ENCODE measurements at regions not wholly inside any gene's neighbourhood (a gene's known extent, or its start where the extent isn't known, plus 50 kb on each side); places are given as distances from the start of the nearest gene placed in this dataset.
"Not testable (repeated sequence)": the region's sequence is repeated elsewhere in the genome, so short reads cannot be mapped to it uniquely, and the experiment has no call there.

- intact Hi-C loops (cut with micrococcal nuclease) = no loop called here
- DNase-seq = no peak
- ATAC-seq = peak; percentile 8
Observed at GRCh38 chr6:56816370-56816769, 138.5 kb upstream of the BEND6 start.

GRCh38 chr6:56815436-56815835, 139.5 kb upstream of the BEND6 start:
- ATAC-seq (peak; percentile 46), DNase-seq (no peak)
- intact Hi-C loops (cut with micrococcal nuclease) = no loop called here

- intact Hi-C loops (cut with micrococcal nuclease) = no loop called here
- DNase-seq = no peak
- peak; percentile 62 for ATAC-seq
Observed at GRCh38 chr6:56814802-56815201, 140.1 kb upstream of the BEND6 start.

- ATAC-seq = peak; percentile 76
- no peak for DNase-seq
- intact Hi-C loops (cut with micrococcal nuclease) = no loop called here
Observed at GRCh38 chr6:56814308-56814707, 140.6 kb upstream of the BEND6 start.

GRCh38 chr6:56812851-56813250, 142.1 kb upstream of the BEND6 start:
- intact Hi-C loops (cut with micrococcal nuclease); ATAC-seq; DNase-seq: not testable (repeated sequence)

- intact Hi-C loops (cut with micrococcal nuclease) = no loop called here
- peak; percentile 63 for ATAC-seq
- DNase-seq = no peak
Observed at GRCh38 chr6:56808871-56809359, 146.0 kb upstream of the BEND6 start.

- intact Hi-C loops (cut with micrococcal nuclease) = no loop called here
- DNase-seq (no peak), ATAC-seq (no peak)
Observed at GRCh38 chr6:56807989-56808337, 146.9 kb upstream of the BEND6 start.

- DNase-seq = no peak
- ATAC-seq = no peak
- intact Hi-C loops (cut with micrococcal nuclease) = no loop called here
Observed at GRCh38 chr6:56807326-56807988, 147.4 kb upstream of the BEND6 start.

GRCh38 chr6:56806368-56806767, 148.5 kb upstream of the BEND6 start:
- DNase-seq (no peak), ATAC-seq (peak; percentile 42)
- intact Hi-C loops (cut with micrococcal nuclease) = no loop called here

- DNase-seq (no peak), ATAC-seq (no peak)
- intact Hi-C loops (cut with micrococcal nuclease) = no loop called here
Observed at GRCh38 chr6:56804996-56805395, 149.9 kb upstream of the BEND6 start.

- ATAC-seq = no peak
- DNase-seq = no peak
- intact Hi-C loops (cut with micrococcal nuclease) = no loop called here
Observed at GRCh38 chr6:56803594-56803993, 151.3 kb upstream of the BEND6 start.

- intact Hi-C loops (cut with micrococcal nuclease) = no loop called here
- DNase-seq (no peak), ATAC-seq (no peak)
Observed at GRCh38 chr6:56802584-56802983, 152.3 kb upstream of the BEND6 start.

- DNase-seq (no peak), ATAC-seq (no peak)
- intact Hi-C loops (cut with micrococcal nuclease) = no loop called here
Observed at GRCh38 chr6:56799989-56800388, 154.9 kb upstream of the BEND6 start.

GRCh38 chr6:56798163-56798562, 155.5 kb upstream of the DST start:
- intact Hi-C loops (cut with micrococcal nuclease) = no loop called here
- no peak for DNase-seq
- ATAC-seq = peak; percentile 72

GRCh38 chr6:56796196-56796532, 153.5 kb upstream of the DST start:
- no peak for ATAC-seq
- no peak for DNase-seq
- intact Hi-C loops (cut with micrococcal nuclease) = no loop called here

- intact Hi-C loops (cut with micrococcal nuclease) = no loop called here
- no peak for ATAC-seq
Observed at GRCh38 chr6:56795466-56796195, 152.9 kb upstream of the DST start.

GRCh38 chr6:56794421-56794820, 151.7 kb upstream of the DST start:
- intact Hi-C loops (cut with micrococcal nuclease) = no loop called here
- no peak for DNase-seq
- no peak for ATAC-seq

More at GRCh38 chr6:56795466-56796195, 152.9 kb upstream of the DST start:
- no peak for DNase-seq

- intact Hi-C loops (cut with micrococcal nuclease) = no loop called here
- ATAC-seq = no peak
- no peak for DNase-seq
Observed at GRCh38 chr6:56793938-56794337, 151.2 kb upstream of the DST start.

GRCh38 chr6:56790414-56790813, 147.7 kb upstream of the DST start:
- intact Hi-C loops (cut with micrococcal nuclease) = no loop called here
- DNase-seq = no peak
- no peak for ATAC-seq

- DNase-seq = no peak
- ATAC-seq = no peak
- intact Hi-C loops (cut with micrococcal nuclease) = no loop called here
Observed at GRCh38 chr6:56789879-56790278, 147.2 kb upstream of the DST start.

GRCh38 chr6:56789342-56789741, 146.7 kb upstream of the DST start:
- intact Hi-C loops (cut with micrococcal nuclease) = no loop called here
- ATAC-seq = no peak
- DNase-seq = no peak

Data from left ventricle myocardium superior (tissue), 1 donor.